Right cardiac atrium (tissue), 5 donors: ENCODE measurements at regions not wholly inside any gene's neighbourhood (a gene's known extent, or its start where the extent isn't known, plus 50 kb on each side); places are given as distances from the start of the nearest gene placed in this dataset.

Source experiments
- ATAC-seq, 2 donors: fragments of 200-7000 bp; cut with Tn5 transposase; one replicate each; pipeline versions ENCODE4 v1.8.0 to v1.9.1; 2020; ENCODE audit warnings: moderate library complexity in 2 of 2, mild to moderate bottlenecking in 1 of 2
- DNase-seq, 3 donors: peaks; one replicate each; pipeline ENCODE4 v3.0.0-alpha.2; 2020
- H3K27ac ChIP-seq: one replicate; pipeline ENCODE4 v1.5.1; 2013; ENCODE audit warnings: mild to moderate bottlenecking, low read length, control low read depth, moderate library complexity
- H3K27me3 ChIP-seq: one replicate; pipeline ENCODE4 v1.6.1; 2013; ENCODE audit not compliant: control insufficient read depth, insufficient read depth
- H3K4me1 ChIP-seq: one replicate; pipeline ENCODE4 v1.6.1; 2013; ENCODE audit warnings: low read length; ENCODE audit not compliant: control insufficient read depth, insufficient read depth
- H3K4me3 ChIP-seq: one replicate; pipeline ENCODE4 v1.5.1; 2013; ENCODE audit warnings: low read length, control low read depth
- H3K9me3 ChIP-seq: one replicate; pipeline ENCODE4 v1.6.1; 2013; ENCODE audit warnings: low read length; ENCODE audit not compliant: control insufficient read depth
- WGBS: extraction: QIAGEN DNeasy Blood & Tissue Kit; methylation state at CpG from one replicate; pipeline ENCODE4 v1.1.7; 2013; 5-methylcytosine and 5-hydroxymethylcytosine counted together
- intact Hi-C, 4 donors: fragments of 100-400 bp; cut with DNase I; formaldehyde crosslinking; loops; one replicate each; pipeline versions ENCODE4 v1.11.0 to v1.14.0; 2022 to 2023
- donor health status: healthy with polysubstance abuse.
- donor health status: DM: no; HTN: yes; CAD: no.
- donor health status: DM: no; HTN: no; CAD: no.
- donor health status: DM: no; HTN: yes; CAD: no; lungs with severe emphysema.
- donor health status: DM: yes; HTN: yes; CAD: no.

DNA sequence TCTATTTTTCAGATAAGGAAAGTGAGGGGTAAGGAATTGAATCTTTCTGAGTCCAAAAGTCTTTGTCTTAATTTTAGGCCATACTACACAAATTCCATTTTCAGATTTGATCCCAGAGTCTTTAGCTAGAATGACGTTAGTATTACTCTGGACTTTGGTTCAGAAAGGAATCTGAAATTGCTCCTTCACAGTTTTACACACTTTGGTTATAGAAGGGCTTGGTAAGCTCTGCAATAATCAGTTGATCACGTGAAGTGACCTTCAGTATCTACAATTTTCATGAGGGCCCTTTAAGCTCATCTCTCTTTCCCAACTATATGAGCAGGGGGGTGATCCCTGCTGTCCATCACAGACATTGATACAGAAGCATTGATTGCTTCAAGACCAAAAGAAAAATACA, 103.4 kb upstream of the ESRRG start:
- H3K9me3 ChIP-seq: no peaks in the 10 kb centered on the region
- 74% methylated on average over 2 of the region's 2 CpGs for WGBS
- intact Hi-C loops: no loop called here

DNA sequence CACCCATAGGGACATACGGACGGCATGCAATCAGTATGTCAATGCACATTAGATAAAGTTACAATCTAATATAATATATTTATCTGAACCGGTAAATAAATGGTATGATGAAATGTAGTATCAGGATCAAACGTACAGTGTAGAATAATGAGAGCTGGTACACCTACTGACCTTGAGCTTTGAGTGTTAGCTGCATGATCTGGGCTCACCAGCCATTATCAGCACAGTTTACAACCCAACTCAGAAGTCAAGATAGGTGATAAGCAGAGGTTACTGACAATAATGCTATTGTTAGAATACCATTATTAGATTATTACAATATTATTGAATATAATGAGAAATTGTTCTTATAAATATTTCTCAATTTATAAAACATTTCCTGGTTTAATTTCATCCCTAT, 103.0 kb upstream of the ESRRG start:
- intact Hi-C loops: no loop called here
- Histone ChIP-seq H3K9me3 (no peaks in the 10 kb centered on the region), H3K27ac (no peak overlapping the region), H3K4me3 (no peak overlapping the region), H3K4me1 (no peaks in the 10 kb centered on the region), H3K27me3 (no peaks in the 10 kb centered on the region)
- ATAC-seq (no peak), DNase-seq (no peak)
- 82% methylated on average over 4 of the region's 4 CpGs for WGBS

More for the DNA sequence above, 103.4 kb upstream of the ESRRG start:
- Histone ChIP-seq H3K27ac (no peak overlapping the region), H3K4me3 (no peak overlapping the region), H3K27me3 (no peaks in the 10 kb centered on the region), H3K4me1 (no peaks in the 10 kb centered on the region)
- ATAC-seq: no peak
- DNase-seq: no peak

DNA sequence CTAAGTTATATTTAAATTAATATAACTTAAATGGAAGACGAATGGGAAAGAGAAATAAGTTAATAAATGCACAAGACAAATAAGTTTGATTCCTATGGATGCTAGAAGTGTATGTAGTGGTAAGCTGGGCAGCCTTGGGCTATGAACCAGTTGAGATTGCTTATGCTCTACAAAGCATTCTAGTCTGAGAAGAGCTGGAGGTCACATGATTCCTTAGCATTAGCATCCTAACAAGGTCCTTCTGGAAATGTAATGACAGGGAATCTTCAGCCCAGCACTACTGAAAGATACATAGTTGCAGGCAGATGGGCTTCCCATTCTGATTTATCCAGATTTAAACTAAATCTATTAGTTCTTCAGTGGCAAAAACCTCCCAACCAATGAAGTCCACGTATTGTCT, 102.3 kb upstream of the ESRRG start:
- Histone ChIP-seq H3K4me3 (no peak overlapping the region), H3K9me3 (no peaks in the 10 kb centered on the region), H3K4me1 (no peaks in the 10 kb centered on the region), H3K27ac (no peak overlapping the region), H3K27me3 (no peaks in the 10 kb centered on the region)
- intact Hi-C loops: no loop called here
- ATAC-seq (no peak), DNase-seq (no peak)
- WGBS: 87% methylated on average over 2 of the region's 2 CpGs

GRCh38 chr1:216824511-216824910, 101.3 kb upstream of the ESRRG start:
- intact Hi-C loops: no loop called here
- Histone ChIP-seq H3K4me1 (no peaks in the 10 kb centered on the region), H3K4me3 (no peak overlapping the region), H3K9me3 (no peaks in the 10 kb centered on the region), H3K27ac (no peak overlapping the region), H3K27me3 (no peaks in the 10 kb centered on the region)
- DNase-seq: no peak
- no peak for ATAC-seq
- 93% methylated on average over 3 of the region's 3 CpGs for WGBS

DNA sequence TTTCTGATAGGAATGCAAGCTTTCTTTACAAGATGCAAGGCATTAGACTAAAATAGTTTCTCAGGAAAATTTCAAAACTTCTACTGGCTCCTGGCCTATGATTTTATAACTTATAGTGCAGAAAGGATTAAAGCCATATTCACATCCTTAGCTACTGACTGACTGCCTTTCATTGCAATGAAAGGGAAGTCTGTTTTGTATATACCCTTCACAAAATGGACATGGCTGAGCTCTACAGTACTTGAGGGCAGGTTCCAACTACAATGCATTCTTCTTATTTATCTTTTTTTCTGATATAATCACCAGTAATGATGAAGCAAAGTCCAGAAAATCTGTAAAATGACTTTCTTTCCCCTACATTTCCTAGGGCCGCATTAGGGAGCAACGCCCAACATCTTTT, 100.5 kb upstream of the ESRRG start:
- Histone ChIP-seq H3K27ac (no peak overlapping the region), H3K9me3 (no peaks in the 10 kb centered on the region), H3K4me1 (no peaks in the 10 kb centered on the region), H3K4me3 (no peak overlapping the region), H3K27me3 (no peaks in the 10 kb centered on the region)
- ATAC-seq (no peak), DNase-seq (no peak)
- WGBS: 89% methylated on average over 2 of the region's 2 CpGs
- intact Hi-C loops: no loop called here

- H3K27ac ChIP-seq: no peak overlapping the region
- no peak for DNase-seq
- no peaks in the 10 kb centered on the region for H3K9me3 ChIP-seq
- ATAC-seq: no peak
- intact Hi-C loops: no loop called here
- no peaks in the 10 kb centered on the region for H3K27me3 ChIP-seq
- H3K4me1 ChIP-seq: no peaks in the 10 kb centered on the region
- H3K4me3 ChIP-seq: no peak overlapping the region
Observed at GRCh38 chr1:216822480-216822879, 99.3 kb upstream of the ESRRG start.

GRCh38 chr1:216820345-216820744, 97.1 kb upstream of the ESRRG start:
- no peak for ATAC-seq
- H3K27ac ChIP-seq: no peak overlapping the region
- intact Hi-C loops: no loop called here

GRCh38 chr1:216818284-216818683, 95.1 kb upstream of the ESRRG start:
- Histone ChIP-seq H3K27ac (no peak overlapping the region), H3K27me3 (no peaks in the 10 kb centered on the region), H3K4me1 (peaks cover 2% of the 10 kb centered on the region), H3K9me3 (no peaks in the 10 kb centered on the region), H3K4me3 (no peak overlapping the region)
- intact Hi-C loops: no loop called here
- ATAC-seq: peak in 1 of 2 donors; percentile 63
- WGBS: 65% methylated on average over 1 of the region's 1 CpG
- no peak for DNase-seq

More at GRCh38 chr1:216820345-216820744, 97.1 kb upstream of the ESRRG start:
- H3K27me3 ChIP-seq: no peaks in the 10 kb centered on the region
- WGBS: 43% methylated on average over 3 of the region's 3 CpGs
- no peak for DNase-seq
- no peaks in the 10 kb centered on the region for H3K9me3 ChIP-seq
- H3K4me1 ChIP-seq: no peaks in the 10 kb centered on the region
- no peak overlapping the region for H3K4me3 ChIP-seq

- DNase-seq: peak in 2 of 3 donors; percentile 50 to 65
- Histone ChIP-seq H3K27me3 (no peaks in the 10 kb centered on the region), H3K4me3 (no peak overlapping the region), H3K9me3 (no peaks in the 10 kb centered on the region), H3K4me1 (peaks cover 2% of the 10 kb centered on the region), H3K27ac (peak overlapping the region; percentile 91)
- 27% methylated on average over 11 of the region's 11 CpGs for WGBS
- ATAC-seq: peak; percentile 85 to 90
- intact Hi-C loops: no loop called here
Observed at GRCh38 chr1:216815260-216816131, 92.3 kb upstream of the ESRRG start.

DNA sequence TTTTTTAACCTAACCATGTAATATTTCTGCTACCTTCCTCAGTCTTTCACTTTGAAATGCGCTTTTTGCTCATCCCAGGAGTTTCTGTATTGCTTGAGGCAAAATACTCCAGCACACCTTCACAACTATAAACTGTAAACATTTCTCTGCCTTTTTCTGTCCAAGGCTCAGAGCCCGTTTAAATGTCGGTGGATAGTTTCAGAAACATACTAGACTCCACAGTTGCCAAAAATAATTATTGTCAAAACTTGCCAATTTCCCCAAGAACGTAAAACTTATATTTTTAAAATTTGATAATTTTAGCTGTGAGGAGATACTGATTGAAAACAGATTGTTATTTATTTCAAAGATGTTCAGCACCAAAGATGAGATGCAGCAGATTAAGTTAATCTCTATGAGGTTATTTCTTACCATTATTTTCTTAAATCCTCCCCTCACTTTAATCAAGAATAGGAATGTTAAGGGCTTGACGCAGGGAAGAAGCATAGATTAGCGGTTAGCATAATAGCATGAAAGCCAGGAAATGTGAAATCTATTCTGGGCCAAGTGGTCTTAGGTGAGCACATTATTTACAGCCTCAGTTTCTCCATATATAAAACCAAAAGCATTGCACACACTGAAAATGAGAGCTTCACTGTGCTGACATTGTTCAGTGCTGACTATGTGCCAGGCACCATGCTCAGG, 91.5 kb upstream of the ESRRG start:
- ATAC-seq: no peak
- intact Hi-C loops: no loop called here
- peaks cover 2% of the 10 kb centered on the region for H3K4me1 ChIP-seq

DNA sequence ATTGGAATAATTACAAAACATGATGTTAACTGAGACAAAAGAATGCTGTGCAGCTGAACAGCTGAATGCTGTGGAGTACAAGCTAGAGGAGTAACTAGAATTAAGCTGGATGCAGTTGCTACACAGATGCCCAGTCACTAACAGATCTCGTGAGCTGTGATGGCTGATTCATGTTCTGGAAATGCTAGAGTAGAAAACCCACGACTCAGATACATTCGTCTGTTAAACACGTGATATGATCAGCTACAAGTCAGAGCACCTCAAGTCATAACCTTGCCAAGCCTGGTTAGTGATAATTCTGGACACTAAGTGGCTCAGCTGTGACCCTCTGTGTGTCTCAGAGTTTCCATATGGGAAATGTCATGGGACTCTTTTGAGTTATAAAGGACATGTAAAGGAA, 89.7 kb upstream of the ESRRG start:
- DNase-seq (no peak), ATAC-seq (peak in 1 of 2 donors; percentile 48)
- intact Hi-C loops: no loop called here
- Histone ChIP-seq H3K27ac (no peak overlapping the region), H3K4me1 (peaks cover 2% of the 10 kb centered on the region), H3K4me3 (no peak overlapping the region), H3K27me3 (no peaks in the 10 kb centered on the region), H3K9me3 (no peaks in the 10 kb centered on the region)
- 58% methylated on average over 4 of the region's 4 CpGs for WGBS

More for the DNA sequence above, 91.5 kb upstream of the ESRRG start:
- peak overlapping the region; percentile 91 for H3K27ac ChIP-seq
- no peak for DNase-seq
- WGBS: 33% methylated on average over 6 of the region's 6 CpGs
- no peak overlapping the region for H3K4me3 ChIP-seq
- no peaks in the 10 kb centered on the region for H3K27me3 ChIP-seq
- no peaks in the 10 kb centered on the region for H3K9me3 ChIP-seq
